ENCODE measurements at regions not wholly inside any gene's neighbourhood (a gene's known extent, or its start where the extent isn't known, plus 50 kb on each side); places are given as distances from the start of the nearest gene placed in this dataset.

- Histone ChIP-seq H3K27me3 (replicated peaks in 1 of 2; ENCODE audit: control insufficient read depth in 2 of 2, insufficient read depth in 2 of 2, low read length in 1 of 2) (no peaks in the 10 kb centered on the region; a peak in 1 of 4 replicates), H4K20me1 (ENCODE audit: control insufficient read depth, insufficient read depth) (no peaks in the 10 kb centered on the region), H3K4me2 (ENCODE audit: control insufficient read depth, insufficient read depth) (no peak overlapping the region), H3K27ac (ENCODE audit: control insufficient read depth, insufficient read depth) (no peak overlapping the region), H3K9ac (ENCODE audit: control insufficient read depth, insufficient read depth, low read length) (no peak overlapping the region), H3K9me3 (replicated peaks; ENCODE audit: control insufficient read depth, insufficient read depth, low read length) (no peaks in the 10 kb centered on the region), H2AFZ (ENCODE audit: control insufficient read depth, low read depth, low read length) (no peak overlapping the region), H3K4me3 (no peak overlapping the region), H3K79me2 (ENCODE audit: control insufficient read depth, insufficient read depth, low read length) (no peaks in the 10 kb centered on the region), H3K36me3 (ENCODE audit: control insufficient read depth in 2 of 2, insufficient read depth in 2 of 2, low read length in 1 of 2) (no peaks in the 10 kb centered on the region), H3K4me1 (ENCODE audit: control insufficient read depth, insufficient read depth, low read length) (no peaks in the 10 kb centered on the region)
- in situ Hi-C loops (cut with MboI) (no loop called here), intact Hi-C loops (cut with micrococcal nuclease; ENCODE audit: unreplicated experiment) (no loop called here)
- BruUV-seq (replicated peaks): no TSS peak
- no peak for TF ChIP-seq MLLT1 (IDR thresholded peaks at IDR 0.05)
- no peak for TF ChIP-seq TARDBP (IDR thresholded peaks at IDR 0.05; ENCODE audit: borderline replicate concordance)
- TF ChIP-seq CBX5 (IDR thresholded peaks at IDR 0.05; ENCODE audit: low read depth): no peak
- no peak for TF ChIP-seq RELA (IDR thresholded peaks at IDR 0.05; ENCODE audit: borderline replicate concordance, partially characterized antibody)
- no peak for TF ChIP-seq CEBPB (IDR thresholded peaks at IDR 0.05; ENCODE audit: borderline replicate concordance in 1 of 2, low read depth in 2 of 2, low read length in 2 of 2)
- TF ChIP-seq BACH1 (IDR thresholded peaks at IDR 0.05; ENCODE audit: borderline replicate concordance): no peak
- no peak for ATAC-seq
- WGBS (ENCODE audit: insufficient coverage, insufficient replicate concordance, low lambda C conversion rate, missing lambda C conversion rate): 55% methylated on average over 16 of the region's 16 CpGs
- POLR2A ChIA-PET: no interaction called here
- SMC1A ChIA-PET (ENCODE audit: uncharacterized antibody, unreplicated experiment): interaction anchor here (0.9 kb wide), 1 partner anchor 36 kb away, joined by 3 read pairs; no protein-coding TSS in a partner anchor
- no peak for DNase-seq (ENCODE audit: low read depth, low spot score)
- no peak for FAIRE-seq
- RAD21 ChIA-PET (ENCODE audit: unreplicated experiment): no interaction called here
- CTCF ChIA-PET: interaction anchor here (0.7 kb wide), 1 partner anchor 1828 kb away, joined by 3 read pairs; no protein-coding TSS in a partner anchor
Measured at GRCh38 chr1:87685311-87686135, 356.8 kb downstream of the LMO4 start.

All from GM12878 (cell line).